NOMO-1 (cell line): ENCODE measurements at regions not wholly inside any gene's neighbourhood (a gene's known extent, or its start where the extent isn't known, plus 50 kb on each side); places are given as distances from the start of the nearest gene placed in this dataset.
"Not testable (repeated sequence)": the region's sequence is repeated elsewhere in the genome, so short reads cannot be mapped to it uniquely, and the experiment has no call there.

Source experiments
- DNase-seq, 2 experiments: peaks; one replicate each; lab custom pipeline; 2025; ENCODE audit not compliant: unreplicated experiment in 2 of 2; lab: John Stamatoyannopoulos, UW

- DNase-seq, result no peak
Measured at GRCh38 chr4:106869551-106869950, 166.6 kb downstream of the DKK2 start.

GRCh38 chr4:106868381-106869035 lies 167.6 kb downstream of the DKK2 start:
- DNase-seq, result no peak

GRCh38 chr4:106864231-106864630 lies 171.9 kb downstream of the DKK2 start:
- no peak for DNase-seq

- DNase-seq, result no peak
Measured at GRCh38 chr4:106854569-106855351, 181.4 kb downstream of the DKK2 start.

GRCh38 chr4:106852426-106852825 lies 183.7 kb downstream of the DKK2 start:
- DNase-seq, result peak in 1 of 2 experiments; percentile 5

GRCh38 chr4:106851726-106852125 lies 184.4 kb downstream of the DKK2 start:
- DNase-seq, result no peak

- DNase-seq, result no peak
Measured at GRCh38 chr4:106850691-106851090, 185.4 kb downstream of the DKK2 start.

- DNase-seq, result no peak
Measured at GRCh38 chr4:106835919-106836318, 200.2 kb downstream of the DKK2 start.

GRCh38 chr4:106830879-106831278 lies 205.2 kb downstream of the DKK2 start:
- DNase-seq, result no peak

GRCh38 chr4:106818764-106819163 lies 217.3 kb downstream of the DKK2 start:
- DNase-seq, result no peak

- no peak for DNase-seq
Measured at GRCh38 chr4:106816496-106816895, 219.6 kb downstream of the DKK2 start.

GRCh38 chr4:106810122-106810521 lies 226.0 kb downstream of the DKK2 start:
- no peak for DNase-seq

- peak; percentile 6 to 60 for DNase-seq
Measured at GRCh38 chr4:106809076-106809475, 227.0 kb downstream of the DKK2 start.

- no peak for DNase-seq
Measured at GRCh38 chr4:106806158-106806797, 229.8 kb downstream of the DKK2 start.

- no peak for DNase-seq
Measured at GRCh38 chr4:106803083-106803482, 233.0 kb downstream of the DKK2 start.

- no peak for DNase-seq
Measured at GRCh38 chr4:106801386-106801785, 234.7 kb downstream of the DKK2 start.

- DNase-seq, result no peak
Measured at GRCh38 chr4:106796876-106797275, 239.2 kb downstream of the DKK2 start.

GRCh38 chr4:106795326-106795725 lies 240.8 kb downstream of the DKK2 start:
- DNase-seq, result no peak

- DNase-seq, result no peak
Measured at GRCh38 chr4:106793933-106794332, 242.2 kb downstream of the DKK2 start.

- peak; percentile 67 to 93 for DNase-seq
Measured at GRCh38 chr4:106775636-106776035, 260.5 kb downstream of the DKK2 start.

- DNase-seq, result not testable (repeated sequence)
Measured at GRCh38 chr4:106774055-106774454, 262.1 kb downstream of the DKK2 start.
